Tongue (tissue), 1 donor: ENCODE measurements at regions not wholly inside any gene's neighbourhood (a gene's known extent, or its start where the extent isn't known, plus 50 kb on each side); places are given as distances from the start of the nearest gene placed in this dataset.
"Not testable (repeated sequence)": the region's sequence is repeated elsewhere in the genome, so short reads cannot be mapped to it uniquely, and the experiment has no call there.

Experiments
- DNase-seq: peaks from one replicate; pipeline ENCODE4 v3.0.0-alpha.2; 2015

DNA sequence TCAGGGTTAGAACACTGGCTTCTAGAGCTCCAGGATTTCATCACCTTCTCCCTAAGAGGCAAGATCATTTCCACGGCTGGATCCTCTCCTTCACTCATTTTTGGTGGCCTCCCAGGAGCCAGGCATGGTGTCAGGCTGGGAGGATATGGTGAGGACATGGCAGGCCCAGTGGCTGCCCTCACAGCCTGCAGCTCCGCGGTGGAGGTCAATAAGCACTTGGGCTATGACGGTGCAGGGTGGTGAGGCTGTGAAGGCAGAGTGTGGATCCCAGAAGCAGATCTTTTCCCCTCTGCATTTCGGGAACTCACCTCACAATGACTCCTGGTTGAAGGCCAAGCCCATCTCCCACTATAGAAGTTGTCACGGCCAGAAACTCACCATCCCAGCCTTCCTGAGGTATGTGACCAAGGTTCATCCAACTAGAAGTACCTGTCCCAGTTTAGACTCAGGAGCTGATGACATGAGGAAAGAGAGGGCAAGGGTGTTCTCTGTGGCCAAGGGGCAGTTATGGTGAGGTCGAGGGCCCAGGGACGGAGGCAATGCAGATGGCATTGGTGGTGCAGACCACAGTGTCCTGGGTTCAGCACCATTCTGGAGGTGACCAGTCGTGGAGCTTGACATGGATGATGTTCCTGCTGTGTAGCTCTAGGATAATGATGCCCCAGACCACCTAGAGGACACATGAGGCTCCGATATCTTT is 100.1 kb upstream of the SMAD3 start:
- no peak for DNase-seq

DNA sequence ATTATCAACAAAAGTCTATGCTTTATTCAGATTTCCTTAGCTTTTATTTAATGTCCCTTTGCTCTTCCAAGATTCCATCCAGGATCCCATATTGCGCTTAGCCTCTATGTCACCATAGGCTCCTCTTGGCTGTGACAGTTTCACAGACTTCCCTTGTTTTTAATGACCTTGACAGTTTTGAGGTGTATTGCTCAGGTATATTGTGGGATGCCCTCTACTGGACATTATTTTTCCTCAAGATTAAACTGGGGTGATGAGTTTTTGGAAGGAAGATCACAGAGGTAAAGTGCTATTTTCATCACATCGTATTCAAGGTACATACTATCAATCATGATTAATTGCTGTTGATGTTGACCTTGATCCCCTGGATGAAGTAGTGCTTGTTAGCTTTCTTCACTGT is 99.1 kb upstream of the SMAD3 start:
- DNase-seq = no peak

DNA sequence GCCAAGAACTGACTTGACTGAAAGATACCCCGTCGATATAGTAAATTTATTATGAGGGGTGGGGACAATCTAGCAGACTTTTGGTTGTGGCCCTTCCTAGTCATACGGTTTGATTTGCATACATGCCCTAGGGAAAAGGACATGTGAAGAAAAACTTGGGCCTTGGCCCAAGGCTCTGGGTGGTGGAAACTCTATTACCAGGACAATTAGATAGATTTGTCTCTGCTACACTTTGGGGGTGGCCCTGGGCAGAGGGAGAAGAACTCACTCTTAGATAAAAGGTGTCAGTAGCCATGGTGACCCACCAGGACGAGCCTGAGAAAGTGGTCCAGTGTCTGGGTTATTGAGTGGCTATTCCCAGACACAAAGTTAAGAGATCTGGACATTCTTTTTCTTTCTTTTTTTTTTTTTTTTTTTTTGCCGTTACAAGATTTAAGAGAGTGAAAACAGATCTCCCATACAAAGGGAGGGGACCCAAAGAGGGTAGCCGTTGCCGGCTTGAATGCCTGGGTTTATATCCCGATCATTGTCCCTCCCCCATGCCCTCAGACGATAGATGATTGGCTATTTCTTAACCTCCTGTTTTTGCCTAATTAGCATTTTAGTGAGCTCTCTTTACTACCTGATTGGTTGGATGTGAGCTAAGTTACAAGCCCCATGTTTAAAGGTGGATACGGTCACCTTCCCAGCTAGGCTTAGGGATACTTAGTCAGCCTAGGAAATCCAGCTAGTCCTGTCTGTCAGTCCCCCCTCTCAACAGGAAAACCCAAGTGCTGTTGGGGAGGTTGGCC is 96.4 kb upstream of the SMAD3 start:
- no peak for DNase-seq

DNA sequence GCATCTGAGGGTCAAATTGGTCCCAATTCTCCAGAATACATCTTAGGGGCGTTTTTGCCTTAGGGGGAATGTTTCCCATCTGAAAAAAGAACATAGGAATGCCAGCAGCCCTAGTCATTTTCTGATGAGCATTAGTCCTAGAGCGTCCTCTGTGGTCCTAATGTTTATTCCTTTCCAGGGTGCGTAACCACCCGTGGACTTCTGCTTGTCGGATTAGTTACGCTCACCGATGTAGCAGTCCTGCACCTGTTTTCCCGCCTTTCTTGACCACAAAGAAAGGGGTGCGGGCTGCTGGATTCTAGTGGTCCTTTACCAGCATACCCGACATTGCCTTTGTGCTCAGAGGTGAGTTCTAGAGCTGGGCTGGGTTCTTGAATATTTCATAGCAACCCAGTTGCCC is 91.3 kb upstream of the SMAD3 start:
- not testable (repeated sequence) for DNase-seq

DNA sequence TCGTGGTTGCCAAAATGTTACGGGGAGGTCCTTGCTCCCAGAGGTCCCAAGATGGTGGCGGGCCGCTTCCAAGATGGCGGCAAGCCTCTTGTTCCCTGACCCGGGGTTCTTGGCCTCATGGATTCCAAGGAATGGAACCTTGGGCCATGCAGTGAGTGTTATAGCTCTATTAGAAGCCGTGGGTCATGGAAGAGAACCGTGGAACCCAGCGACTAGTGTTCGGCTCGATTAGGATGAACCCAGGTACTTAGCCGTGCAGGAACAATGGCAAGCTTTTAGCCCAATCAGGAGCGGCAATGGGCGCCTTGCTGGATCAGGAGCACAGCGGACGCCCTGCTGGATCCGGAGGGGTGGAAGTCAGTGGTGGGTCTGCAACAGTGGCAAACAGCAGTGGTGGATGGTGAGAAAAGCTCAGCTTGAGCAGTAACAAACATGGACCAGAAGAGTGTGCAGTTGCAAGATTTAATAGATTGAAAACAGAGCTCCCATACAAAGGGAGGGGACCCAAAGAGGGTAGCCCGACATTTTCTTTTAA is 89.2 kb upstream of the SMAD3 start:
- not testable (repeated sequence) for DNase-seq

DNA sequence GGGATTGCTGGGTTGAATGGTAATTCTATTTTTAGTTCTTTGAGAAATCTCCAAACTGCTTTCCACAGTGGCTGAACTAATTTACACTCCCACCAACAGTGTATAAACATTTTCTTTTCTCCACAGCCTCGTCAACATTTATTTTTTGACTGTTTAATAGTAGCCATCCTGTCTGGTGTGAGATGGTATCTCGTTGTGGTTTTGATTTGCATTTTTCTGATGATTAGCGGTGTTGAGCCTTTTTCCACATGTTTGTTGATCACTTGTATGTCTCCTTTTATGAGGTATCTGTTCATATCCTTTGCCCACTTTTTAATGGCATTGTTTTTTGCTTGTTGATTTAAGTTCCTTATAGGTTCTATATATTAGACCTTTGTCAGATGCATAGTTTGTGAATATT is 85.1 kb upstream of the SMAD3 start:
- not testable (repeated sequence) for DNase-seq

DNA sequence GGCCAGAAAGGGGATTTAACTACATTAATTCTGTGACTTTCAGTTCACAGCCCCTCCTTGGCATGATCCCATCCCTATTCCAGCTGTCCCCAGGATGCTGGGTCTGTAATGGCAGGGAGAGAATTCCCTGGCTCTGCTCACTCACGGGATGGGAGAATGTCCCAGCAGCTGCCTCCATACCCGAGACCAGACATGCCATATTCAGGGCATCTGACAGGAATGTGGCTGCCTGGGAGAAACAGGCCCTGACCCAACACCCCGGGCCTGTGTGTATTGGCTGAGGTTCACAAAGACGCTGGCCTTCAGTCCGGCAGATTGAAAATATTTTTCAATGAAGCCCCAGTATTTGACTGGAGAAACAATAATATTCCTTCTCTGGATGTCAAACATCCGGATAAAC is 83.6 kb upstream of the SMAD3 start:
- peak; percentile 89 for DNase-seq

DNA sequence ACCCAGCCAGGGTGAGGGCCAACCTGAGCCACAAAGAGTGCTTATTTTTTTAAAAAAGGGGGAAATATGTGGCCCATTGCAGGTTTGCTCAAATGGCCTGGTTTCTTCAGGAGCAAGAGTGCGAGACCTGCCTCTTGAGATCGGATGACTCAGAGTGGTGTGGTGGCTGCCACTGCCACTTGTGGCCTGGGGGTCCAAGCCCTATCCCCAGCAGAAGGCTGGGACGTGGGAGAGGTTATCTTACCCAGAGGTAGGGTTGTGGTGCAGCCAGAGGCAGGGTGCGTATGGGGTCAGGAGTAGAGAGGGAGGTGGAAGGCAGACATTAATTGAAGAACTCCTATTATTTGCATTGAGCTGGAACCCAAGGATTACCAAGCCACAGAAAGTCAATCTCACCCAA is 83.2 kb upstream of the SMAD3 start:
- DNase-seq = no peak

DNA sequence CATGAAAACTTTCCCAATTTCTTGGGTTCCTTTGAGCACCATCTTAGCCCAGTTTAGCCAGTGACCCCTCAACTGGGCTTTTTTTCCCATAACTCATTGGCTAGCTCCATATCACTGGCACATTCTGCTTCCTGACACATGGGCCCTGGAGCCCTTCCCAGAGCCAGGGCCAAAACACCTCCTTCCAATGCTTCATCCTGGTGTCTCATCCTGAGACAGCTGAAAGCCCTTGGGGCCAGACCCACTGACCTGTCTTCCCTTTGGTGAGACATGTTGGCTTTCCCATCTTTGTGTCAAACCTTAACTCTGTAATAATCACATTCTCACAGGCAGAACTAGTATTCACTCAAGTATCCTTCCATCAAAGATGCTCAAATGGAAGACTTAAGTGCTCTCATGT is 82.6 kb upstream of the SMAD3 start:
- DNase-seq = no peak

DNA sequence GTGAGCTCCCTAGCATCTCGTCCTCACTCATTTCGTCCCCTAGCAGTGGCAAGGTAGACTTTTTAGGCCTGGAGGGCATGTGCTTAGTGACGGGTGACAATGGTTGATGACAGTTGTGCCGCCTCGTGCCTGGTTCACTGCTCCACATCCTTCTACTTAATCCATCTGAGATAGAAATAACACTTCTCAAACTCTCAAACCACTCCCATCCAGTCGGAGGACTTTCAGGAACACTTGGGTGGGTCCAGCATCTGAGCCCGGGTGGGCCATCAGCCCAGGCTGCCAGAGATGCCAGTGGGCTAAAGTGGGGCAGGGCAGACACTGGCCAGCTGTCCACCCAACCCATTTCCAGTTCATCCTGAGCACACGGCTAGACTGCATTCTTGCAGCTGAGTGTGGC is 79.7 kb upstream of the SMAD3 start:
- DNase-seq = peak; percentile 21

DNA sequence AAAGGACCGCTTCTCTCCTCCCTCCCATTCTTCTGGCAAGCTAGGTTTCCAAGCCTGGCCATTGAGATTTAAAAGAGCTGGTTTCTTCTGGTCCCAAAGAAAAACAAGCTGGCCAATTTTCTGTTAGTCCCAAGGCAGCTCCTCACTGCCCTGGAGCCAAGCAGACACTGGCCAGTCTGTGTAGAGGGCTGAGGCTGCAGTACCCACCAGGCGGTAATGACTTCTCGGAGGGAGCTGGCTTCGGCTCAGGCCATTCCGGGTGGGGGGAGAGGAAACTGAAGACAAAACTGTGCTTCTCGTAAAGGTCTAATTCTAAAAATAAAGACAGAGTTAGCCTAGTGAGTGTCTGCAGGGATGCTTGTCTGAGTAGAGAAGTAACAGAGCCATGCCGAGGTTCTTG is 78.5 kb upstream of the SMAD3 start:
- DNase-seq = no peak

DNA sequence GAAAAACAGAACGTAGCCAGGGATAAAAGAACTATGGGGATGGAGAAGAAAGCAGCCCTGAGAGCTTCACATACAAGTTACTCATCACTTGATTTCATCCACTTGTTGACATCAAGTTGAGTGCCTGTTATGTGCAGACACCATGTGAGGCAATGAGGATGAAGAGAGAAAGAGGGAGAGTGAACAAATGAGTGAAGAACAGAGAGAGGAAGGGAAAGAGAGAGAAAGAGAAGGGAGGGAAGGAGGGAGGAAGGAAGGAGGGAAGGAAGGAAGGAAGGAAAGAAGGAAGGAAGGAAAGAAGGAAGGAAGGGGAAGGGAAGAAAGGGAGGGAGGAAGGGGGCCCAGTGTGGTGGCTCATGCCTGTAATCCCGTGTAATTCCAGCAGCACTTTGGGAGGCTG is 72.3 kb upstream of the SMAD3 start:
- no peak for DNase-seq

DNA sequence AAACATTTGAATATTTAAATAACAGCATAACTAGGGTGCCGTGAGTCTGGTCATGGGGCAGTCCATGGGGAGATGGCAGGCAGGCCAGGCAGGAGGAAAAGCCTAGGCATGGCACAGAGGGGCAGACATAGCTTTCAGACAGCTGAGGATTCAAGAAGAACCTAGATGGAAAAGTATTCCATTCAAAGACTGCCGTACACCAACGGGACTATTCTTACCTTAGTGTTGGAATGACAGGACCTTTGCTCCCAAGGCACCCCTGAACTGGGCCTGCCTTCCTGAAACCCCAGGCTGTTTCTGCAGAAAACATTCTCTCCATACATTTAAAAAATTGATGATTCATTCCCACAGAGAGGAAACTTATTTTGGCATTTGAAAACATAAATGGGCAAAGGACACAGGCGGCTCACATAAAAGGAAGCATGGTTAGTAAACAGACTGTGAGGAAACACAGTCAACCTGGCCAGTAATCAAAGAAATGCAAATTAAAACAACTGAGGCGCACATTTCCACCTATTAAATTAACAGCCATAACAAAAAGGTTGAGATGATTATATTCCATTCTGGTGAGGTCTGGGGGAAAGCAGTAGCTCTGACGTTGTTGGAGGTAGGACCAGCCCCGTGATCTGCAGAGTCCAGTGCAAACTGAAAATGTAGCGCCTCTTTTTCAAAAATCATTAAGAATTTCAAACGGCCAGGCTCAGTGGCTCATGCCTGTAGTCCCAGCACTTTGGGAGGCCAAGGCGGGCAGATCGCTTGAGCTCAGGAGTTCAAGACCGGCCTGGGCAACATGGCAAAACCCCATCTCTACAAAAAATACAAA is 71.3 kb upstream of the SMAD3 start:
- DNase-seq = no peak

DNA sequence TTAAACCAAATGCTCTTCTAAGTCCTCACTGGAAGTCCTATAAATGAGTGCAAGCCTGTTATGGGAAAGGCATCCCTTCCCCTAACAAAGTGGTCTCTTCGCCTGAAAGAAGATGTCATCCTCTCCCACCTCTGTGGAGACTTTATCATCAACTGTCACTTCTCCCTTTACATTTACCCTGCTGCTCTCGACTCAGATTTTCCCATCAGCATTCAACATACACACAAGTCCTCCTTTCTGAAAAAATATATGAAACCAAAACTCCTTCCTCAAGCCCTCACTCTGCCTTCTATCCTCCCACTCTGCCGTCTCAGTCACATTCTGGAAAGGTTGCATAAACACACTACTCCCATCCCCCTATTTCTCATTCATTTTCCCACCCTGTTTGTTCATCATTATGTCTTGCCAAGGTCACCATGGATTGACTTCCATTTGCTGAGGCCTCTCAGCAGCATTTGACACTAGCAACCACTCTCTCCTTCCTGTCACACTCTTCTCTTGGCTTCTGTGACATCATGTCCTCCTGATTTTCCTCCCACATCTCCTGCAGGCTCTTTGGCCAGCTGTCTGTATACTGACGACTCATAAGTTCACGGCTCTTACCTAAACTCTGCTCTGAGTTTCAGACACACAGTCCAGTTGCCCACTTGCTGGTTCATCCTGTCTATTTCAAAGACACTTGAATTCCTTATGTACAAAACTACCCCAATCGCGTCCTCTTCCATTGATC is 70.3 kb upstream of the SMAD3 start:
- no peak for DNase-seq

DNA sequence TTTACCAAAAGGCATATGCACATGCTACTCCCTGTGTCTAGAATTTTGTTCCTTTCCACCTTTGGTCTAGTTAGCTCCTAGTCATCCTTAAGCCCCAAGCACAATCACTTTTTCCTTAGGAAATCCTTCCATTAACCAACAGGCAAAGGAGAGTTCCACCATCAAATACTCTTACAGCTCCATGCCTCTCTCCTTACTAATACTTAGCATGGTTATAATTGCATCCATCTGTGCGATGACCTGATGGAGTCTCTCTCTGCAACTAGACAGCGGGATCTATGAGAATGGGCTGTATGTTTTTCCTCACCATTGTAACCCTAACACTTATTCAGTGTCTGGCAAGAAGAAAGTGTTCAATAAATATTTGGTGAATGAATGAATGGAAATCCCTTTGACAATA is 69.3 kb upstream of the SMAD3 start:
- no peak for DNase-seq

DNA sequence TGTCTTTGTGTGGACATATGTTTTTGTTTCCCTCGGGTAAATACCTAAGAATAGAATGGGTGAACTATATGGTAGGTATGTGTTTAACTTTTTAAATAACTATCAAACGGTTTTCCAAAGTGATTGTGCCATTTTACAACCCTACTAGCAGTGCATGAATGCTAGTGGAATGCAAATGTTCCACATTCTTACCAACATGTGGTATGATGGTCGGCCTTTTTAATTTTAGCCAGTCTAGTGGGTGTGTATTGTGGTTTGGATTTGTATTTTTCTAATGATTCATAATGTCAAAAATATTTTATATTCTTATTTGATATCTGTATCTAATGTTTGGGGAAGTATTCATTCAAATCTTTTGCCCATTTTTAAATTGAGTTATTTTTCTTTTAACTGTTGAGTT is 68.2 kb upstream of the SMAD3 start:
- DNase-seq = no peak

DNA sequence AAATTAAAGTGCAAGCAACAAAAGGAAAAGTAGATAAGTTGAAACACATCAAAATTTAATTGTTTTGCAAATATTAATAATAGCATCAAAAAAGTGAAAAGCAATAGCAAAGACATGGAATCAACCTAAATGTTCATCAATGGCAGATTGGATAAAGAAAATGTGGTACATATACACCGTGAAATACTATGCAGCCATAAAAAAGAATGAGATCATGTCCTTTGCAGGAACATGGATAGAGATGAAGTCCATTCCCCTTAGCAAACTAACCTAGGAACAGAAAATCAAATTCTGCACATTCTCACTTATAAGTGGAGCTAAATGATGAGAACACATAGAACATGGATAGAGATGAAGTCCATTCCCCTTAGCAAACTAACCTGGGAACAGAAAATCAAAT is 67.2 kb upstream of the SMAD3 start:
- not testable (repeated sequence) for DNase-seq

DNA sequence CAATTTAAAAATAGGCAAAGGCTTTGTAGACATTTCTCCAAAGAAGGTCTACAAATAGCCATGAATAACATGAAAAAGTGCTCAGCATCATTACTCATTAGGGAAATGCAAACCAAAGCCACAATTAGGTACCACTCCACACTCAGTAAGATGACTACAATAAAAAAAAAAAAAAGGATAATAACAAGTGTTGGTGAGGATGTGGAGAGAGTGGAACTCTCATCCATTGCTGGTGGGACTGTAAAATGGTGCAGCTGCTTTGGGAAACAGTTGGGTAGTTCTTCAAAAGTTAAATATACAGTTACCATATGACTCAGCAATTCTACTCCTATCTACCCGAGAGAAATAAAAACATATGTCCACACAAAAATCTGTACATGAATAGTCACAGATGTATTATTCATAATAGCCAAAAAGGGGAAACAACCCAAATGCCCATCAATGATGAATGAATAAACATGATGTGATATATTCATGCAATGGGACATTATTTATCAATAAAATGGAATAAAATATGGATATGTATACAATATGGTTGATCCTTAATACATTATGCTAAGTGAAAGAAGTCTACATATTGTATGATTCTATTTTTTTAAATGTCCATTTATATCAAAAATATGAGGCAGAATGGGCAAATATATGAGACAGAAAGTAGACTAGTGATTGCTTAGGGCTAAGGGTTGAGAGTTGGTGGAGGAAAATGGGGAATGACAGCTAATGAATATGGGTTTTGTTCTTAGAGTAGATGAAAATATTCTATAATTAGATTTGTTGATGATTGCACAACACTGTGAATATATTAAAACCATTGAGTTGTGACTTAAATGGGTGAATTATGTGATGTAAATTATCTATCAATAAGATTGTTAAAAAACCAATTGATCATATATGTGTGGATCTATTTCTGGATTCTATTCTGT is 66.1 kb upstream of the SMAD3 start:
- no peak for DNase-seq

DNA sequence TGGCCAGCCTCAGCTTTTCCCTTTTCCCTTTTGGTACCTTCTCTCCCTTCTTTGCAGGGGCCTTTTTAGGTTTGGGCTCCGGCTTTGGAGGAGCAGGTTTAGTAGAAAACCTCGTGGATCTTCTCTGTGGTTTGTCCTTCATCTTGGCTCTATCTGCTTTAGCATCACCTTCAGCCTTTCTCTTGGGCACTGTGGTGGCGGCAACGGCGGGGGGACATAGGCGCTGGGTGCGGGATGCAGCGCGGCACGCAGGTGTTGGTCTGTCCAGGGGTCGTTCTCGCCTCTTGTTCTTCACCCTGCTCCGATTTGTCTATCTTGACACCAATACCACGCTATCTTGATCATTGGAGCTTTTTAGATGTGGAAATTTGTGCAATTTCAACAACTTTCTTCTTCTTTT is 64.5 kb upstream of the SMAD3 start:
- DNase-seq = no peak

DNA sequence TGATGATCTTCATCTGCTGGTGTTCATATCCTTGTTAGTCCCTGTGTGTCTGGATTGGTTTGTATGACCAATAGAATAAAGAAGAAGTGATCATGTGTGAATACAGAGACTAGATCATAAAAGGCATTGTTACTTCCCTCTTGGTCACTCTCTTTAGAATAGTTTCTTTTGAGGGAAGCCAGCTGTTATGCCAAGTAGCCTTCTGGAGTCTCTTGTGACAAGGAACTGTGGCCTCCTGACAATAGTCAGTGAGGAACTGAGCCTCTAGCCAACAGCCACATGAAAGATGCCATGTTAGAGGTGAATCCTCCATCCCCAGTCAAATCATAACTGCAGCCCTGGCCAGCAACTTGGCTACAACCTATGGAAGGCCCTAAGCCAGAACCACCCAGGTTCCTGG is 63.0 kb upstream of the SMAD3 start:
- no peak for DNase-seq

DNA sequence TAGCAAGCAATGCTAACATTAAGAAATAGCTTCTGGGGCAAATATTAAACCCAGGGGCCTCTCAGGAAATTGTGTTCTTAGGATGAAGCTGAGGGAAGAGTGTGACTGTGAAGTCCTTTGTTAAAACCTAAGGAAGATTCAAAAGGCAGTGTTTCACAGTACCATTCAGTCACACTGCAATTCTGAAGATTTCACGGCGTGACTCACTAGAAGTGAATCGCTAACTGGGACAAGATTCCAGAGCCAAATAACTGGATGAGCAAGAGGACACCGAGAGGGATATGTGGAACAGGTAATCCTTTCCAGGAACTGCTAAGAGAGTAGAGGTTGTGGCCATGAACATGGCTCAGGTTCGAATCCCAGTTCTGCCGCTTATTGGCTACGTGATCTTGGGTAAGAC is 61.8 kb upstream of the SMAD3 start:
- no peak for DNase-seq
